ENCODE measurements at regions not wholly inside any gene's neighbourhood (a gene's known extent, or its start where the extent isn't known, plus 50 kb on each side); places are given as distances from the start of the nearest gene placed in this dataset.

- no peak for TF ChIP-seq CTCF (conservative IDR thresholded peaks at IDR 0.05)
- no peak for TF ChIP-seq ZFX (IDR thresholded peaks at IDR 0.05)
- no peak overlapping the region for H3K27ac ChIP-seq
Measured at GRCh38 chr4:122227202-122227601, 75.1 kb downstream of the BLTP1 start.

- TF ChIP-seq ZFX (IDR thresholded peaks at IDR 0.05) (no peak), CTCF (conservative IDR thresholded peaks at IDR 0.05) (no peak)
- no peak overlapping the region for H3K27ac ChIP-seq
Measured at GRCh38 chr4:122229857-122230256, 77.7 kb downstream of the BLTP1 start.

- no peak overlapping the region for H3K27ac ChIP-seq
Measured at GRCh38 chr4:122232633-122233032, 80.5 kb downstream of the BLTP1 start.

GRCh38 chr4:122234686-122235085 lies 82.6 kb downstream of the BLTP1 start:
- no peak overlapping the region for H3K27ac ChIP-seq
- no peak for TF ChIP-seq ZFX (IDR thresholded peaks at IDR 0.05)
- no peak for TF ChIP-seq CTCF (conservative IDR thresholded peaks at IDR 0.05)

More at GRCh38 chr4:122232633-122233032, 80.5 kb downstream of the BLTP1 start:
- TF ChIP-seq ZFX (IDR thresholded peaks at IDR 0.05): no peak
- TF ChIP-seq CTCF (conservative IDR thresholded peaks at IDR 0.05): no peak

GRCh38 chr4:122243785-122244184 lies 91.7 kb downstream of the BLTP1 start:
- TF ChIP-seq CTCF (conservative IDR thresholded peaks at IDR 0.05) (no peak), ZFX (IDR thresholded peaks at IDR 0.05) (no peak)
- no peak overlapping the region for H3K27ac ChIP-seq

- no peak overlapping the region for H3K27ac ChIP-seq
- TF ChIP-seq ZFX (IDR thresholded peaks at IDR 0.05) (no peak), CTCF (conservative IDR thresholded peaks at IDR 0.05) (no peak)
Measured at GRCh38 chr4:122244764-122245163, 92.6 kb downstream of the BLTP1 start.

- H3K27ac ChIP-seq: no peak overlapping the region
Measured at GRCh38 chr4:122246551-122246950, 94.4 kb downstream of the BLTP1 start.

More at GRCh38 chr4:122246551-122246950, 94.4 kb downstream of the BLTP1 start:
- no peak for TF ChIP-seq CTCF (conservative IDR thresholded peaks at IDR 0.05)
- no peak for TF ChIP-seq ZFX (IDR thresholded peaks at IDR 0.05)

Measured in C4-2B (cell line).